ENCODE measurements at regions not wholly inside any gene's neighbourhood (a gene's known extent, or its start where the extent isn't known, plus 50 kb on each side); places are given as distances from the start of the nearest gene placed in this dataset.

DNA sequence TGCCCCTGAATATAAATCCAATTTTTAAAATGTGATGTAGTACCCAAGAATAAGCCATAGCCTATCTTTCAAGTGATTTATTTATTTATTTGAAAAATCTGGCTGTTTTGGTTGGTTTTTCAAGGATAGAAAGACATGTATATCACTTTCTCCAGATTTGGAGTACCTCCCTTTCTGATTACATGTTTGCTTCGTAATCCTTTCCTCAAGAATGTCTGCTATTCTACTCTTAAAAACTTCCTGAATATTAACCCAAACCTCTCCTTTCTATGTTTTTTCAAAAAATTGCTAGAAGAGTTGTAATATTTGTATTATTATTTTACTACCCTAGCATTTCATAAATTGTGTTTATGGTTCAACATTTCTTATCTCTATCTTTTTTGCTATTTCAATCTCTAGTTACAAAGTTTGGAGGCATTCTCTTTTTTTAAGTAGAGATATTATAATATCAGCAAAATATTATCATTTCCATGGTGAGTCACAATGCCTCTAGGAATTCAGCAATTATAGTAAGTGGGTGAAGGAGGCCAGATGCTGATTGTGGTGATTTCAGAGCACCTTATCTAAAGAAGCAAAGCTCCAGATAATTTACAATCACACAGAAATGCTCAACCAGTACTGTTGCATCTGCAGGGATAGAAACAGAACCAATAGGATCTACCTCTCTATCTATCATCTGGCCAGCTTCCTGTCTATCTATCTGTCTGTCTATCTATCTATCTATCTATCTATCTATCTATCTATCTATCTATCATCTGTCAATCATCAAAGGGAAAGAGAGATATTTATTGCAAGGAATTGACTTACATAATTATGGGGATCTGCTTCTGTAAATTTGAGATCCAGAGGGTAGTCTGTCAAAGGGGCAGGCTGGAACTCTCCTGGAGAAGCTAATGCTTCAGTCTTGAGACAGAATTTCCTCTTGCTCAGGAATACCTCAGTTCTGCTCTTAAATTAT, 412.5 kb upstream of the SEMA3C start:
- Histone ChIP-seq H3K9me3 (no peaks in the 10 kb centered on the region; the same call in 1 of the 2 replicates), H3K4me3 (ENCODE audit: low read depth, low read length) (no peak overlapping the region), H3K27me3 (no peaks in the 10 kb centered on the region), H3K36me3 (no peaks in the 10 kb centered on the region), H3K4me1 (no peaks in the 10 kb centered on the region; the same call in 1 of the 2 replicates)
- TF ChIP-seq, protein P1, sequence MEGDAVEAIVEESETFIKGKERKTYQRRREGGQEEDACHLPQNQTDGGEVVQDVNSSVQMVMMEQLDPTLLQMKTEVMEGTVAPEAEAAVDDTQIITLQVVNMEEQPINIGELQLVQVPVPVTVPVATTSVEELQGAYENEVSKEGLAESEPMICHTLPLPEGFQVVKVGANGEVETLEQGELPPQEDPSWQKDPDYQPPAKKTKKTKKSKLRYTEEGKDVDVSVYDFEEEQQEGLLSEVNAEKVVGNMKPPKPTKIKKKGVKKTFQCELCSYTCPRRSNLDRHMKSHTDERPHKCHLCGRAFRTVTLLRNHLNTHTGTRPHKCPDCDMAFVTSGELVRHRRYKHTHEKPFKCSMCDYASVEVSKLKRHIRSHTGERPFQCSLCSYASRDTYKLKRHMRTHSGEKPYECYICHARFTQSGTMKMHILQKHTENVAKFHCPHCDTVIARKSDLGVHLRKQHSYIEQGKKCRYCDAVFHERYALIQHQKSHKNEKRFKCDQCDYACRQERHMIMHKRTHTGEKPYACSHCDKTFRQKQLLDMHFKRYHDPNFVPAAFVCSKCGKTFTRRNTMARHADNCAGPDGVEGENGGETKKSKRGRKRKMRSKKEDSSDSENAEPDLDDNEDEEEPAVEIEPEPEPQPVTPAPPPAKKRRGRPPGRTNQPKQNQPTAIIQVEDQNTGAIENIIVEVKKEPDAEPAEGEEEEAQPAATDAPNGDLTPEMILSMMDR (IDR thresholded peaks at IDR 0.05; ENCODE audit: low read depth, low read length), result no peak
- DNase-seq, result no peak

GRCh38 chr7:81330108-81330507, 411.3 kb upstream of the SEMA3C start:
- H3K4me3 ChIP-seq (ENCODE audit: low read depth, low read length), result no peak overlapping the region
- no peaks in the 10 kb centered on the region; the same call in 1 of the 2 replicates for H3K4me1 ChIP-seq
- TF ChIP-seq, protein P1 (IDR thresholded peaks at IDR 0.05; ENCODE audit: low read depth, low read length), result no peak
- H3K36me3 ChIP-seq, result no peaks in the 10 kb centered on the region
- H3K9me3 ChIP-seq, result no peaks in the 10 kb centered on the region; the same call in 1 of the 2 replicates
- DNase-seq, result no peak
- no peaks in the 10 kb centered on the region for H3K27me3 ChIP-seq

- no peak for DNase-seq
- Histone ChIP-seq H3K4me3 (ENCODE audit: low read depth, low read length) (no peak overlapping the region), H3K9me3 (no peaks in the 10 kb centered on the region; the same call in 1 of the 2 replicates), H3K27me3 (no peaks in the 10 kb centered on the region), H3K36me3 (no peaks in the 10 kb centered on the region), H3K4me1 (no peaks in the 10 kb centered on the region; the same call in 1 of the 2 replicates)
- TF ChIP-seq, protein P1 (IDR thresholded peaks at IDR 0.05; ENCODE audit: low read depth, low read length), result no peak
Observed at GRCh38 chr7:81327468-81328266, 408.8 kb upstream of the SEMA3C start.

DNA sequence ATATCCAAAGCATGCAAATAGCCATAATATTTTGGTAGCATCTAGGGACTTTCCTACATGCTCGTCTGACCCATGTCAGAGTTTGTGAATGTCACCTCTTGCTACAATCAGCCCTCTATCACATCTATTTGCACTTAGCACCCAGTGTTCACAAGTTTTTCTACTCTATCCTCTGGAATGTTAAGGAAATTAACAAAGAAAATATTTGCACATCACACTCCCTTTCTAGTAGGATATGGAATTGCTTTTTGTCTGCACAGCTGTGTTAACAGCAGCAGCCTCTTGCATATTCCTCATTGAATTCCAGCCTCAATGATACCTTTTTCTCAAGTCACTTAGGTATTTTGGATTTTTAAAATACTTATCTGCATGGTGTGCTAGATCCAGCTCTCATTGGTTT, 403.1 kb upstream of the SEMA3C start:
- no peaks in the 10 kb centered on the region for H3K27me3 ChIP-seq
- H3K36me3 ChIP-seq, result no peaks in the 10 kb centered on the region
- no peak for DNase-seq
- TF ChIP-seq, protein P1 (IDR thresholded peaks at IDR 0.05; ENCODE audit: low read depth, low read length), result no peak
- H3K9me3 ChIP-seq, result no peaks in the 10 kb centered on the region
- no peak overlapping the region for H3K4me3 ChIP-seq (ENCODE audit: low read depth, low read length)
- H3K4me1 ChIP-seq, result no peaks in the 10 kb centered on the region

GRCh38 chr7:81317741-81318140, 398.9 kb upstream of the SEMA3C start:
- TF ChIP-seq, protein P1 (IDR thresholded peaks at IDR 0.05; ENCODE audit: low read depth, low read length), result no peak
- Histone ChIP-seq H3K9me3 (no peaks in the 10 kb centered on the region), H3K4me3 (ENCODE audit: low read depth, low read length) (no peak overlapping the region), H3K36me3 (no peaks in the 10 kb centered on the region), H3K4me1 (peaks cover 2% of the 10 kb centered on the region), H3K27me3 (no peaks in the 10 kb centered on the region)
- no peak for DNase-seq

Measured in BE2C (cell line).